Lower lobe of right lung (tissue), 2 donors: ENCODE measurements at regions not wholly inside any gene's neighbourhood (a gene's known extent, or its start where the extent isn't known, plus 50 kb on each side); places are given as distances from the start of the nearest gene placed in this dataset.

Experiments
- ATAC-seq, 2 donors: fragments of 200-7000 bp; cut with Tn5 transposase; one replicate each; pipeline ENCODE4 v1.9.1; 2020 to 2022; ENCODE audit warnings: mild to moderate bottlenecking in 2 of 2, moderate library complexity in 2 of 2
- DNase-seq: peaks from one replicate; pipeline ENCODE4 v3.0.0-alpha.2; 2020
- H3K27ac ChIP-seq: fragments of 200-600 bp; one replicate; pipeline ENCODE4 v1.8.0; 2022
- H3K27me3 ChIP-seq: fragments of 200-600 bp; one replicate; pipeline ENCODE4 v1.8.0; 2022; ENCODE audit warnings: low read depth
- H3K36me3 ChIP-seq: fragments of 200-600 bp; one replicate; pipeline ENCODE4 v1.8.0; 2022; ENCODE audit warnings: mild to moderate bottlenecking
- H3K4me1 ChIP-seq: fragments of 200-600 bp; one replicate; pipeline ENCODE4 v1.8.0; 2022
- H3K4me3 ChIP-seq: fragments of 200-600 bp; one replicate; pipeline ENCODE4 v1.8.0; 2022; ENCODE audit warnings: mild to moderate bottlenecking
- H3K9me3 ChIP-seq: fragments of 200-600 bp; one replicate; pipeline ENCODE4 v1.8.0; 2022
- intact Hi-C: fragments of 100-400 bp; cut with DNase I; formaldehyde crosslinking; loops from one replicate; pipeline ENCODE4 v1.11.0; 2022
- TF ChIP-seq, protein P1 (sequence below): fragments of 200-600 bp; IDR thresholded peaks from one replicate; pipeline ENCODE4 v1.8.0; 2022; ENCODE audit warnings: antibody characterized with exemption, mild to moderate bottlenecking
- donor health status: DM: no; HTN: yes; CAD: no; lungs with severe emphysema.

DNA sequence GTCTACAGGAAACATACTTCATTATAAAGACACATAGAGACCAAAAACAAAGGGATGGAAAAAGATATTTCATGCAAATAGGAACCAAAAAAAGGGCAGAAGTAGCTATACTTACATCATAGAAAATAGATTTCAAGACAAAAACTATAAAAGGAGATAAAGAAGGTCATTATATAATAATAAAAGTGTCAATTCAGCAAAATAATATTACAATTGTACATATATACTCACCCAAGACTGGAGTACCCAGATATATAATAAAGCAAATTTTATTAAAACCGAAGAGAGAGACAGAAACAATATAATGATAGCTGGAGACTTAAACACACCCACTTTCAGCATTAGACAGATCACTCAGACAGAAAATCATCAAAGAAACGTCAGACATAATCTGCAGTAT is 546.3 kb downstream of the PRDM9 start:
- Histone ChIP-seq H3K27me3 (no peaks in the 10 kb centered on the region), H3K4me1 (no peaks in the 10 kb centered on the region), H3K4me3 (no peak overlapping the region), H3K27ac (no peak overlapping the region), H3K36me3 (no peaks in the 10 kb centered on the region), H3K9me3 (no peaks in the 10 kb centered on the region)
- ATAC-seq (no peak), DNase-seq (no peak)
- intact Hi-C loops: no loop called here
- TF ChIP-seq, protein P1, sequence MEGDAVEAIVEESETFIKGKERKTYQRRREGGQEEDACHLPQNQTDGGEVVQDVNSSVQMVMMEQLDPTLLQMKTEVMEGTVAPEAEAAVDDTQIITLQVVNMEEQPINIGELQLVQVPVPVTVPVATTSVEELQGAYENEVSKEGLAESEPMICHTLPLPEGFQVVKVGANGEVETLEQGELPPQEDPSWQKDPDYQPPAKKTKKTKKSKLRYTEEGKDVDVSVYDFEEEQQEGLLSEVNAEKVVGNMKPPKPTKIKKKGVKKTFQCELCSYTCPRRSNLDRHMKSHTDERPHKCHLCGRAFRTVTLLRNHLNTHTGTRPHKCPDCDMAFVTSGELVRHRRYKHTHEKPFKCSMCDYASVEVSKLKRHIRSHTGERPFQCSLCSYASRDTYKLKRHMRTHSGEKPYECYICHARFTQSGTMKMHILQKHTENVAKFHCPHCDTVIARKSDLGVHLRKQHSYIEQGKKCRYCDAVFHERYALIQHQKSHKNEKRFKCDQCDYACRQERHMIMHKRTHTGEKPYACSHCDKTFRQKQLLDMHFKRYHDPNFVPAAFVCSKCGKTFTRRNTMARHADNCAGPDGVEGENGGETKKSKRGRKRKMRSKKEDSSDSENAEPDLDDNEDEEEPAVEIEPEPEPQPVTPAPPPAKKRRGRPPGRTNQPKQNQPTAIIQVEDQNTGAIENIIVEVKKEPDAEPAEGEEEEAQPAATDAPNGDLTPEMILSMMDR: no peak

DNA sequence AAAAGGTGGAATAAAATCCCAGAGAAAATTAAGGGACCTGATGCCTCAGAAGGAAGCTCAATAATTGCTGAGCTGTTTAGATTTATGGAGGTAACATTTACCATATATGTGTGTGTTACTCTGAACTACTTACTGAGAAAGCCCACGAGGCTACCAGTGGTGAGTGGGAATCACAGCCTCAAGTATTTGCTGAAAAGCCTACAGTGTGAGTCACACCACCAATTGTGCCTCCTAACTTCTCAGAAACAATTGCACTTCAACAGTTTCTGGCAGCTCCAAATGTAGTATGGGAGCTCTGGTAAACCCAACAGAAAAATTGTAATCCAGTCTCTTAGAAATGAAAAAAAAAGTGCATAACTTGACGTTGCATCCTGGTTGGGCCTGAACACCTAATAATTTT is 551.6 kb downstream of the PRDM9 start:
- intact Hi-C loops: no loop called here
- DNase-seq: no peak
- no peak for ATAC-seq
- Histone ChIP-seq H3K27ac (no peak overlapping the region), H3K4me3 (no peak overlapping the region), H3K27me3 (no peaks in the 10 kb centered on the region), H3K36me3 (no peaks in the 10 kb centered on the region), H3K4me1 (no peaks in the 10 kb centered on the region), H3K9me3 (no peaks in the 10 kb centered on the region)
- TF ChIP-seq, protein P1: no peak

DNA sequence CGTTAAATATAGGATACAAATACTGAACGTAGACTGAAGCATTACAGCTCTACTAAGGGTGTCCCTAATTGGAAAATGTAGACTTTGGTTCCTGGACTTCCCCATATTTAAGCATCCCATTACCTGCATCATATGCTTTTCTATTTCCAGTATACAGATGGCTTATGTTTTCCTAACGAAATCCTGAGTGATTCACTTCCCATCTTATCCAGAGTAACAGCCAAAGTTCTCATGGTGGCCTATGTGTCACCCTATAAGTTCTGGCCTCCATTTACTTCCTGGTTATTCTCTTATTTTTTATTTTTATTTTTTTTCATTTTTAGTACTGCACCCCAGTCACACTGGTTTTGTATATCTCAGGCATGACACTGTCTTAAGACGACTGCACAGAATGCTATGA is 552.3 kb downstream of the PRDM9 start:
- H3K27ac ChIP-seq: no peak overlapping the region
- TF ChIP-seq, protein P1: no peak
- H3K36me3 ChIP-seq: no peaks in the 10 kb centered on the region
- H3K4me1 ChIP-seq: no peaks in the 10 kb centered on the region
- DNase-seq (no peak), ATAC-seq (no peak)
- intact Hi-C loops: no loop called here
- no peak overlapping the region for H3K4me3 ChIP-seq
- no peaks in the 10 kb centered on the region for H3K9me3 ChIP-seq
- H3K27me3 ChIP-seq: no peaks in the 10 kb centered on the region

DNA sequence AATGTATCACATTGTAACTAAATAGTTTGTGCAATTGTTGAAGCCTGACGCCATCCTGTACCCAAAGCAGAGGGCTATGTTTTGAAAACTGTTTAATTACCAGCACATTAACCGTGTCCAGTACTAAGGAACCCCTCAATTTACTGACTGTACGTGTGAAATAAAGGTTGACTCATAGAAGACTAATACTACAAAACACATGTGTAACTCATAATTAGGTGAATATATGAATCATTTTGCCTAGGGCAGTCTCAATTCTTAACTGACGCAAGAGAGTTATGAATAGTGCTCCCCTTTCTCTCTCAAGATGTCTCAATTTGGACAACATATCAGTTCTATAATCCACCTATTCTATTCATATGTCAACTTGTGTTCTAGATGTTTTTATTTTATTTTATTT is 558.4 kb downstream of the PRDM9 start:
- Histone ChIP-seq H3K4me3 (no peak overlapping the region), H3K4me1 (no peaks in the 10 kb centered on the region), H3K27me3 (no peaks in the 10 kb centered on the region), H3K36me3 (no peaks in the 10 kb centered on the region), H3K27ac (no peak overlapping the region), H3K9me3 (no peaks in the 10 kb centered on the region)
- intact Hi-C loops: no loop called here
- DNase-seq: no peak
- ATAC-seq: no peak
- TF ChIP-seq, protein P1: no peak

DNA sequence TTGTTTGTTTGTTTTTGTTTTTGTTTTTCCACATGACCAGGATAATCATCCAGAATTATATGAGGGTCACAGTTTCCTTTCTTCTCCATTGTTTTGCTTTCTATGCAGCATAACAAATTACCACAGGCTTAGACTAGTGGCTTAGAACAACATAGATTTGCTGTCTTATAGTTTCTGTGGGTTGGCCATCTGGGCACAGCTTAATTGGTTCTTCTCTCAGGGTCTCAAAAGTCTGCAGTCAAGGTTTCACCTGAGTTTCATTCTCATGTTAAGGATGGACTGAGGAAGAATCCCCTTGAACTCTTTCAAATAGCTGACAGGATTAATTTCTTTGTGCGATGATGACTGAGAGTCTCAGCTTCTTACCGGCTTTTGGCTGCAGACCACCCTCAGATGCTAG is 559.8 kb downstream of the PRDM9 start:
- Histone ChIP-seq H3K27me3 (no peaks in the 10 kb centered on the region), H3K27ac (no peak overlapping the region), H3K9me3 (no peaks in the 10 kb centered on the region), H3K4me3 (no peak overlapping the region), H3K4me1 (no peaks in the 10 kb centered on the region), H3K36me3 (no peaks in the 10 kb centered on the region)
- TF ChIP-seq, protein P1: no peak
- DNase-seq: no peak
- no peak for ATAC-seq
- intact Hi-C loops: no loop called here

DNA sequence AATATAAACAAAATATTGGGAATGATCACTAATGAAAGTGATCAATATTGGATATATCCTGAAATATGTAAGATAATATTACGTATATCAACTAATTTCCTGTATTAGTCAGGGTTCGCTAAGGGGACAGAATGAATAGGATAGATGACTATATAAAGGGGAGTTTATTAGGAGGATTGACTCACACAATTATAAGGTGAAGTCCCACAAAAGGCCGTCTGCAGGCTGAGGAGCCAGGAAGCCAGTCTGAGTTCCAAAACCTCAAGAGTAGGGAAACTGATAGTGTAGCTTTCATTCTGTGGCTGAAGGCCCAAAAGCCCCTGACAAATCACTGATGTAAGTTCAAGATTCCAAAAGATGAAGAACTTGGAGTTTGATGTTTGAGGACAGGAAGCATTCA is 561.1 kb downstream of the PRDM9 start:
- H3K4me3 ChIP-seq: no peak overlapping the region
- no peaks in the 10 kb centered on the region for H3K27me3 ChIP-seq
- no peaks in the 10 kb centered on the region for H3K4me1 ChIP-seq
- TF ChIP-seq, protein P1: no peak
- intact Hi-C loops: no loop called here
- ATAC-seq (no peak), DNase-seq (no peak)
- no peak overlapping the region for H3K27ac ChIP-seq
- no peaks in the 10 kb centered on the region for H3K9me3 ChIP-seq
- no peaks in the 10 kb centered on the region for H3K36me3 ChIP-seq
